ENCODE measurements at regions not wholly inside any gene's neighbourhood (a gene's known extent, or its start where the extent isn't known, plus 50 kb on each side); places are given as distances from the start of the nearest gene placed in this dataset.

DNA sequence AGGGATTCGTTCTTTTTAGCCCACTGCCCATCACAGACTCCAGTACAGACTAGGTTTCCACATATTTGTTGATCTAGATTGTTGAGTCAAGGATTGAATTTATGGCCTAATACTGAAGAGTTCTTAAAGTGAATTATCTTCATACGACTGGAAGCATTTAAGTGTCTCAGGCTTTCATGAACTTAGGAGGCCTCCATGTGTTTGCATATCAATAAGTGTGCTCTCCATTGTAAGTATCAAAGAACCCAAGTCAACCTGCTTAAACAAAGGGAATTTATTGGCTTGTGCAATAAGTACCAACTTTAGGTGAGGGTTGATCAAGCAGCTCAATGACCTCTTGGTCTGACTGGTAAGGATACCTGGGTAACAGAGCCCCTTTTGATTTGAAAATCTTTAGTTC lies 382.1 kb downstream of the PDCD6IP start:
- TF ChIP-seq, protein P1, sequence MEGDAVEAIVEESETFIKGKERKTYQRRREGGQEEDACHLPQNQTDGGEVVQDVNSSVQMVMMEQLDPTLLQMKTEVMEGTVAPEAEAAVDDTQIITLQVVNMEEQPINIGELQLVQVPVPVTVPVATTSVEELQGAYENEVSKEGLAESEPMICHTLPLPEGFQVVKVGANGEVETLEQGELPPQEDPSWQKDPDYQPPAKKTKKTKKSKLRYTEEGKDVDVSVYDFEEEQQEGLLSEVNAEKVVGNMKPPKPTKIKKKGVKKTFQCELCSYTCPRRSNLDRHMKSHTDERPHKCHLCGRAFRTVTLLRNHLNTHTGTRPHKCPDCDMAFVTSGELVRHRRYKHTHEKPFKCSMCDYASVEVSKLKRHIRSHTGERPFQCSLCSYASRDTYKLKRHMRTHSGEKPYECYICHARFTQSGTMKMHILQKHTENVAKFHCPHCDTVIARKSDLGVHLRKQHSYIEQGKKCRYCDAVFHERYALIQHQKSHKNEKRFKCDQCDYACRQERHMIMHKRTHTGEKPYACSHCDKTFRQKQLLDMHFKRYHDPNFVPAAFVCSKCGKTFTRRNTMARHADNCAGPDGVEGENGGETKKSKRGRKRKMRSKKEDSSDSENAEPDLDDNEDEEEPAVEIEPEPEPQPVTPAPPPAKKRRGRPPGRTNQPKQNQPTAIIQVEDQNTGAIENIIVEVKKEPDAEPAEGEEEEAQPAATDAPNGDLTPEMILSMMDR (IDR thresholded peaks at IDR 0.05; ENCODE audit: extremely low read depth in 1 of 2, insufficient read depth in 1 of 2, low read depth in 1 of 2, low read length in 2 of 2), result no peak
- TF ChIP-seq FOS (IDR thresholded peaks at IDR 0.05; ENCODE audit: borderline replicate concordance, insufficient read depth, low read length) (no peak), POLR2A (IDR thresholded peaks at IDR 0.05; ENCODE audit: low read depth, low read length) (no peak), POLR2AphosphoS5 (IDR thresholded peaks at IDR 0.05; ENCODE audit: insufficient read depth, low read depth, low read length) (no peak), EZH2 (IDR thresholded peaks at IDR 0.05; ENCODE audit: borderline replicate concordance, low read depth, low read length, severe bottlenecking) (no peak), MAX (IDR thresholded peaks at IDR 0.05; ENCODE audit: insufficient read depth, insufficient read length) (no peak), JUN (IDR thresholded peaks at IDR 0.05; ENCODE audit: borderline replicate concordance, insufficient read depth, insufficient read length, low read depth) (no peak), GATA2 (IDR thresholded peaks at IDR 0.05; ENCODE audit: insufficient read depth, insufficient read length, low read depth, low read length) (no peak), MYC (IDR thresholded peaks at IDR 0.05; ENCODE audit: low read depth, low read length) (no peak)

Data from endothelial cell of umbilical vein (primary cell).